GM12878 (cell line): ENCODE measurements at regions not wholly inside any gene's neighbourhood (a gene's known extent, or its start where the extent isn't known, plus 50 kb on each side); places are given as distances from the start of the nearest gene placed in this dataset.

Experiments
- ATAC-seq: fragments of 200-7000 bp; cut with Tn5 transposase; 3 replicates; pipeline ENCODE4 v1.9.1; 2020; ENCODE audit warnings: mild to moderate bottlenecking, moderate library complexity
- BruUV-seq: library from RNA; stranded (reverse); fragments of 400-500 nt; replicated peaks from 2 replicates; lab custom pipeline; 2021; lab: Mats Ljungman, UMichigan
- CTCF ChIA-PET: fragments of 300-600 bp; sonication (Branson Sonifier 250); formaldehyde crosslinking; extraction: SDS; loops from one replicate; lab custom pipeline; 2021; ENCODE audit warnings: inconsistent platforms; lab: Yijun Ruan, JAX
- POLR2A ChIA-PET: fragments of 350-600 bp; formaldehyde crosslinking; extraction: SDS; loops from one replicate; lab custom pipeline; 2021; ENCODE audit warnings: inconsistent platforms; lab: Charles Lee
- RAD21 ChIA-PET: fragments of 300-600 bp; sonication (Branson Sonifier 250); formaldehyde crosslinking; loops from one replicate; lab custom pipeline; 2023; ENCODE audit warnings: antibody characterized with exemption; ENCODE audit not compliant: unreplicated experiment; lab: Charles Lee
- SMC1A ChIA-PET: fragments of 300-600 bp; sonication (Branson Sonifier 250); formaldehyde crosslinking; loops from one replicate; lab custom pipeline; 2023; ENCODE audit not compliant: unreplicated experiment, uncharacterized antibody; lab: Charles Lee
- DNase-seq: peaks from one replicate; pipeline ENCODE4 v3.0.0-alpha.2; 2011; ENCODE audit warnings: low read depth, low spot score
- FAIRE-seq: peaks from 3 replicates; lab custom pipeline; 2011; peaks lifted over from hg19 to GRCh38; lab: Jason Lieb, UNC
- H2AFZ ChIP-seq: 2 replicates; pipeline ENCODE4 v1.6.0; 2011; ENCODE audit warnings: low read depth, low read length, control low read depth; ENCODE audit not compliant: control insufficient read depth
- H3K27ac ChIP-seq: 2 replicates; pipeline ENCODE4 v1.5.1; 2011; ENCODE audit warnings: control low read depth; ENCODE audit not compliant: control insufficient read depth, insufficient read depth
- H3K27me3 ChIP-seq, 2 experiments: replicated peaks in 1 of 2; 2 replicates each; pipeline versions ENCODE4 v1.6.0 to v1.6.1; 2011; ENCODE audit warnings: low read length in 1 of 2; ENCODE audit not compliant: control insufficient read depth in 2 of 2, insufficient read depth in 2 of 2
- H3K36me3 ChIP-seq, 2 experiments: 2 replicates each; pipeline ENCODE4 v1.5.1; 2011; ENCODE audit warnings: low read length in 1 of 2; ENCODE audit not compliant: control insufficient read depth in 2 of 2, insufficient read depth in 2 of 2
- H3K4me1 ChIP-seq: 2 replicates; pipeline ENCODE4 v1.6.1; 2011; ENCODE audit warnings: mild to moderate bottlenecking, low read length, moderate library complexity, mixed read lengths; ENCODE audit not compliant: control insufficient read depth, insufficient read depth
- H3K4me2 ChIP-seq: 2 replicates; pipeline ENCODE4 v1.6.0; 2011; ENCODE audit warnings: control low read depth; ENCODE audit not compliant: control insufficient read depth, insufficient read depth
- H3K4me3 ChIP-seq: fragments of 200-600 bp; sonication (generic); 2 replicates; pipeline ENCODE4 v1.5.1; 2016
- H3K79me2 ChIP-seq: 2 replicates; pipeline ENCODE4 v1.6.0; 2011; ENCODE audit warnings: low read length; ENCODE audit not compliant: control insufficient read depth, insufficient read depth
- H3K9ac ChIP-seq: 2 replicates; pipeline ENCODE4 v1.8.0; 2011; ENCODE audit warnings: low read length, control low read depth, mixed read lengths; ENCODE audit not compliant: control insufficient read depth, insufficient read depth
- H3K9me3 ChIP-seq: replicated peaks from 3 replicates; pipeline ENCODE4 v1.5.1; 2011; ENCODE audit warnings: mild to moderate bottlenecking, low read length; ENCODE audit not compliant: control insufficient read depth, insufficient read depth
- H4K20me1 ChIP-seq: 2 replicates; pipeline ENCODE4 v1.6.0; 2011; ENCODE audit not compliant: control insufficient read depth, insufficient read depth
- CREB1 ChIP-seq: IDR thresholded peaks from 2 replicates; pipeline ENCODE4 v1.6.1; 2012; ENCODE audit warnings: low read depth, mild to moderate bottlenecking, inconsistent platforms
- DPF2 ChIP-seq: fragments of 450-650 bp; IDR thresholded peaks from 2 replicates; pipeline ENCODE4 v1.6.1; 2017; ENCODE audit warnings: mild to moderate bottlenecking
- ELK1 ChIP-seq: IDR thresholded peaks from 2 replicates; pipeline ENCODE4 v1.6.1; 2012; ENCODE audit warnings: low read depth, low read length, improper control_type of control experiment
- EP300 ChIP-seq, 2 experiments: fragments of 150-350 bp in 1 of 2; IDR thresholded peaks; 2 replicates each; pipeline ENCODE4 v1.6.1; 2011 to 2012; ENCODE audit warnings: low read depth in 2 of 2, low read length in 2 of 2, borderline replicate concordance in 1 of 2, improper control_type of control experiment in 1 of 2, inconsistent platforms in 1 of 2; ENCODE audit not compliant: control insufficient read depth in 1 of 2
- IKZF1 ChIP-seq: fragments of 450-650 bp; conservative IDR thresholded peaks from 2 replicates; pipeline ENCODE4 v1.6.1; 2017; ENCODE audit warnings: antibody characterized with exemption, mild to moderate bottlenecking
- MEF2B ChIP-seq: fragments of 450-650 bp; IDR thresholded peaks from 2 replicates; pipeline ENCODE4 v1.6.1; 2018; ENCODE audit warnings: mild to moderate bottlenecking, moderate library complexity; ENCODE audit not compliant: partially characterized antibody, poor library complexity, severe bottlenecking
- NFIC ChIP-seq: IDR thresholded peaks from 2 replicates; pipeline ENCODE4 v1.6.1; 2012; ENCODE audit warnings: low read depth, mild to moderate bottlenecking, inconsistent platforms, low read length, moderate library complexity
- RELB ChIP-seq: fragments of 450-650 bp; IDR thresholded peaks from 2 replicates; pipeline ENCODE4 v1.6.1; 2017; ENCODE audit warnings: low read depth, mild to moderate bottlenecking, moderate library complexity
- SP1 ChIP-seq: IDR thresholded peaks from one replicate; pipeline ENCODE4 v1.6.1; 2011; ENCODE audit warnings: low read depth, low read length
- STAT3 ChIP-seq: IDR thresholded peaks from 2 replicates; pipeline ENCODE4 v1.6.1; 2011; ENCODE audit warnings: low read depth, low read length, improper control_type of control experiment
- ZNF217 ChIP-seq: fragments of 450-650 bp; IDR thresholded peaks from 2 replicates; pipeline ENCODE4 v1.6.1; 2017; ENCODE audit warnings: antibody characterized with exemption, mild to moderate bottlenecking
- WGBS: methylation state at CpG from one replicate; pipeline ENCODE4 v1.1.6; 2016; ENCODE audit warnings: low lambda C conversion rate; ENCODE audit not compliant: insufficient replicate concordance, insufficient coverage; ENCODE audit errors: missing lambda C conversion rate; 5-methylcytosine and 5-hydroxymethylcytosine counted together
- in situ Hi-C: fragments of 300-500 bp; cut with MboI; formaldehyde crosslinking; loops from 9 replicates; pipeline ENCODE4 v1.14.3; 2018; ENCODE audit warnings: mixed read lengths
- intact Hi-C: fragments of 100-400 bp; cut with micrococcal nuclease; formaldehyde crosslinking; loops from one replicate; pipeline ENCODE4 v1.14.2; 2022; ENCODE audit not compliant: unreplicated experiment
- TF ChIP-seq, protein P1 (sequence below): fragments of 450-650 bp; IDR thresholded peaks from 2 replicates; pipeline ENCODE4 v1.6.1; 2018; ENCODE audit warnings: borderline replicate concordance, mild to moderate bottlenecking; ENCODE audit not compliant: partially characterized antibody
- TF ChIP-seq, protein P2 (sequence below): fragments of 450-650 bp; formaldehyde crosslinking; IDR thresholded peaks from 2 replicates; pipeline ENCODE4 v1.5.0; 2022; ENCODE audit warnings: mild to moderate bottlenecking, missing genetic modification characterization

- H3K27me3 ChIP-seq: no peaks in the 10 kb centered on the region
- H2AFZ ChIP-seq: peak overlapping the region; percentile 54
- H3K9ac ChIP-seq: no peak overlapping the region
- CTCF ChIA-PET: interaction anchor here (0.6 to 16.7 kb wide), 17 partner anchors 10 to 636 kb away, joined by 3 to 712 read pairs (median 17); partner anchors contain the start of gene TNFAIP3
- H3K4me3 ChIP-seq: peak overlapping the region; percentile 39; the same call in 1 of the 2 replicates
- intact Hi-C loops (loop anchor here (1.0 to 2.0 kb wide), 2 partner anchors 25 to 54 kb away; no protein-coding TSS in a partner anchor), in situ Hi-C loops (no loop called here)
- peak; percentile 61 for ATAC-seq
- BruUV-seq: no TSS peak
- H3K79me2 ChIP-seq: 0 out of 2 replicates have a peak, but pooled peaks cover 4% of the 10 kb centered on the region
- RAD21 ChIA-PET: interaction anchor here (0.7 to 19.0 kb wide), 29 partner anchors 9 to 530 kb away, joined by 3 to 774 read pairs (median 6); partner anchors contain the start of gene TNFAIP3
- no peaks in the 10 kb centered on the region for H3K9me3 ChIP-seq
- WGBS: 4% methylated on average over 1 of the region's 1 CpG
- peak overlapping the region; percentile 84 for H3K4me2 ChIP-seq
- H3K27ac ChIP-seq: peak overlapping the region; percentile 28; the same call in 1 of the 2 replicates
- no peak for DNase-seq
- H3K36me3 ChIP-seq: no peaks in the 10 kb centered on the region
- SMC1A ChIA-PET: interaction anchor here (0.6 to 34.9 kb wide), 28 partner anchors 9 to 855 kb away, joined by 3 to 1237 read pairs (median 6); partner anchors contain the start of gene TNFAIP3
- peaks cover 31% of the 10 kb centered on the region for H3K4me1 ChIP-seq
- POLR2A ChIA-PET: interaction anchor here (0.6 to 2.5 kb wide), 12 partner anchors 9 to 696 kb away, joined by 3 to 7 read pairs (median 4); no protein-coding TSS in a partner anchor
- no peaks in the 10 kb centered on the region for H4K20me1 ChIP-seq
- peak; percentile 83 for FAIRE-seq
- TF ChIP-seq ZNF217 (no peak), RELB (peak; percentile 47; the same call in 1 of the 2 replicates), SP1 (no peak), DPF2 (0 out of 2 replicates have a peak, but pooled peaks have one; percentile 39), CREB1 (peak; percentile 58; the same call in 1 of the 2 replicates), EP300 (IDR thresholded peaks at IDR 0.05; ENCODE audit: borderline replicate concordance in 1 of 2, control insufficient read depth in 1 of 2, low read depth in 2 of 2, low read length in 2 of 2) (peak in 1 of 2 experiments; percentile 77; a peak in 2 of 4 replicates), STAT3 (no peak), ELK1 (no peak), NFIC (0 out of 2 replicates have a peak, but pooled peaks have one; percentile 39), MEF2B (no peak), IKZF1 (peak; percentile 41; the same call in 1 of the 2 replicates)
- TF ChIP-seq, protein P1, sequence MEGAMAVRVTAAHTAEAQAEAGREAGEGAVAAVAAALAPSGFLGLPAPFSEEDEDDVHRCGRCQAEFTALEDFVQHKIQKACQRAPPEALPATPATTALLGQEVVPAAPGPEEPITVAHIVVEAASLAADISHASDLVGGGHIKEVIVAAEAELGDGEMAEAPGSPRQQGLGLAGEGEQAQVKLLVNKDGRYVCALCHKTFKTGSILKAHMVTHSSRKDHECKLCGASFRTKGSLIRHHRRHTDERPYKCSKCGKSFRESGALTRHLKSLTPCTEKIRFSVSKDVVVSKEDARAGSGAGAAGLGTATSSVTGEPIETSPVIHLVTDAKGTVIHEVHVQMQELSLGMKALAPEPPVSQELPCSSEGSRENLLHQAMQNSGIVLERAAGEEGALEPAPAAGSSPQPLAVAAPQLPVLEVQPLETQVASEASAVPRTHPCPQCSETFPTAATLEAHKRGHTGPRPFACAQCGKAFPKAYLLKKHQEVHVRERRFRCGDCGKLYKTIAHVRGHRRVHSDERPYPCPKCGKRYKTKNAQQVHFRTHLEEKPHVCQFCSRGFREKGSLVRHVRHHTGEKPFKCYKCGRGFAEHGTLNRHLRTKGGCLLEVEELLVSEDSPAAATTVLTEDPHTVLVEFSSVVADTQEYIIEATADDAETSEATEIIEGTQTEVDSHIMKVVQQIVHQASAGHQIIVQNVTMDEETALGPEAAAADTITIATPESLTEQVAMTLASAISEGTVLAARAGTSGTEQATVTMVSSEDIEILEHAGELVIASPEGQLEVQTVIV: no peak
- TF ChIP-seq, protein P2, sequence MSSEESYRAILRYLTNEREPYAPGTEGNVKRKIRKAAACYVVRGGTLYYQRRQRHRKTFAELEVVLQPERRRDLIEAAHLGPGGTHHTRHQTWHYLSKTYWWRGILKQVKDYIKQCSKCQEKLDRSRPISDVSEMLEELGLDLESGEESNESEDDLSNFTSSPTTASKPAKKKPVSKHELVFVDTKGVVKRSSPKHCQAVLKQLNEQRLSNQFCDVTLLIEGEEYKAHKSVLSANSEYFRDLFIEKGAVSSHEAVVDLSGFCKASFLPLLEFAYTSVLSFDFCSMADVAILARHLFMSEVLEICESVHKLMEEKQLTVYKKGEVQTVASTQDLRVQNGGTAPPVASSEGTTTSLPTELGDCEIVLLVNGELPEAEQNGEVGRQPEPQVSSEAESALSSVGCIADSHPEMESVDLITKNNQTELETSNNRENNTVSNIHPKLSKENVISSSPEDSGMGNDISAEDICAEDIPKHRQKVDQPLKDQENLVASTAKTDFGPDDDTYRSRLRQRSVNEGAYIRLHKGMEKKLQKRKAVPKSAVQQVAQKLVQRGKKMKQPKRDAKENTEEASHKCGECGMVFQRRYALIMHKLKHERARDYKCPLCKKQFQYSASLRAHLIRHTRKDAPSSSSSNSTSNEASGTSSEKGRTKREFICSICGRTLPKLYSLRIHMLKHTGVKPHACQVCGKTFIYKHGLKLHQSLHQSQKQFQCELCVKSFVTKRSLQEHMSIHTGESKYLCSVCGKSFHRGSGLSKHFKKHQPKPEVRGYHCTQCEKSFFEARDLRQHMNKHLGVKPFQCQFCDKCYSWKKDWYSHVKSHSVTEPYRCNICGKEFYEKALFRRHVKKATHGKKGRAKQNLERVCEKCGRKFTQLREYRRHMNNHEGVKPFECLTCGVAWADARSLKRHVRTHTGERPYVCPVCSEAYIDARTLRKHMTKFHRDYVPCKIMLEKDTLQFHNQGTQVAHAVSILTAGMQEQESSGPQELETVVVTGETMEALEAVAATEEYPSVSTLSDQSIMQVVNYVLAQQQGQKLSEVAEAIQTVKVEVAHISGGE: no peak
Measured at GRCh38 chr6:137949686-137950390, 82.8 kb downstream of the TNFAIP3 start.
